IMR-90 (cell line): ENCODE measurements at regions not wholly inside any gene's neighbourhood (a gene's known extent, or its start where the extent isn't known, plus 50 kb on each side); places are given as distances from the start of the nearest gene placed in this dataset.

Experiments used
- ATAC-seq: fragments of 200-7000 bp; cut with Tn5 transposase; 2 replicates; pipeline ENCODE4 v1.9.1; 2020; ENCODE audit warnings: low read depth, mild to moderate bottlenecking, moderate library complexity
- BruUV-seq: library from RNA; stranded (reverse); fragments of 400-500 nt; replicated peaks from 2 replicates; lab custom pipeline; 2021; lab: Mats Ljungman, UMichigan
- CTCF ChIA-PET: fragments of 300-600 bp; formaldehyde crosslinking; extraction: SDS; loops from one replicate; lab custom pipeline; 2021; ENCODE audit warnings: antibody characterized with exemption; lab: Yijun Ruan, JAX
- POLR2A ChIA-PET: fragments of 300-600 bp; sonication (Branson Sonifier 250); formaldehyde crosslinking; loops from one replicate; lab custom pipeline; 2022; ENCODE audit warnings: antibody characterized with exemption; ENCODE audit not compliant: unreplicated experiment; lab: Charles Lee
- DNase-seq: peaks from one replicate; pipeline ENCODE4 v3.0.0; 2013
- H2AFZ ChIP-seq: replicated peaks from 2 replicates; pipeline ENCODE3; 2013; ENCODE audit warnings: low read length, mild to moderate bottlenecking; ENCODE audit not compliant: poor library complexity
- H2AK5ac ChIP-seq: 2 replicates; pipeline ENCODE4 v1.6.1; 2013; ENCODE audit warnings: low read depth, low read length, inconsistent platforms
- H2AK9ac ChIP-seq: replicated peaks from 2 replicates; pipeline ENCODE3; 2013; ENCODE audit warnings: mild to moderate bottlenecking, low read depth, low read length, moderate library complexity; ENCODE audit not compliant: poor library complexity
- H2BK120ac ChIP-seq: 2 replicates; pipeline ENCODE4 v1.6.1; 2013; ENCODE audit warnings: low read depth, low read length, inconsistent platforms
- H2BK15ac ChIP-seq: 3 replicates; pipeline ENCODE4 v1.6.1; 2013; ENCODE audit warnings: low read depth, low read length, inconsistent platforms
- H2BK20ac ChIP-seq: 2 replicates; pipeline ENCODE4 v1.6.1; 2013; ENCODE audit warnings: low read depth, mild to moderate bottlenecking, inconsistent platforms, low read length, moderate library complexity
- H2BK5ac ChIP-seq: 2 replicates; pipeline ENCODE4 v1.6.1; 2013; ENCODE audit warnings: mild to moderate bottlenecking, low read depth, low read length, inconsistent platforms; ENCODE audit not compliant: poor library complexity, severe bottlenecking
- H3K14ac ChIP-seq: replicated peaks from 2 replicates; pipeline ENCODE4 v1.6.1; 2013; ENCODE audit warnings: low read depth, low read length, inconsistent platforms
- H3K18ac ChIP-seq: 2 replicates; pipeline ENCODE4 v1.6.1; 2013; ENCODE audit warnings: low read depth, low read length, control low read depth
- H3K23ac ChIP-seq: 2 replicates; pipeline ENCODE4 v1.6.1; 2013; ENCODE audit warnings: low read depth, low read length, inconsistent platforms
- H3K27ac ChIP-seq: 2 replicates; pipeline ENCODE4 v1.5.1; 2013; ENCODE audit warnings: mild to moderate bottlenecking, control low read depth, low read length; ENCODE audit not compliant: insufficient read depth
- H3K27me3 ChIP-seq: 2 replicates; pipeline ENCODE4 v1.6.1; 2013; ENCODE audit warnings: low read length; ENCODE audit not compliant: control insufficient read depth, insufficient read depth
- H3K36me3 ChIP-seq: 2 replicates; pipeline ENCODE4 v1.6.1; 2013; ENCODE audit warnings: low read length, mixed read lengths; ENCODE audit not compliant: control insufficient read depth, insufficient read depth
- H3K4ac ChIP-seq: 2 replicates; pipeline ENCODE4 v1.6.1; 2013; ENCODE audit warnings: low read depth, low read length, inconsistent platforms
- H3K4me1 ChIP-seq: 2 replicates; pipeline ENCODE4 v1.6.1; 2013; ENCODE audit warnings: low read length, mixed read lengths; ENCODE audit not compliant: control insufficient read depth, insufficient read depth
- H3K4me2 ChIP-seq: 2 replicates; pipeline ENCODE4 v1.6.1; 2013; ENCODE audit warnings: low read depth, mild to moderate bottlenecking, control low read depth, low read length, moderate library complexity
- H3K4me3 ChIP-seq: 2 replicates; pipeline ENCODE4 v1.5.1; 2013; ENCODE audit warnings: low read depth, mild to moderate bottlenecking, control low read depth, low read length, moderate library complexity; ENCODE audit not compliant: insufficient read depth
- H3K56ac ChIP-seq: 2 replicates; pipeline ENCODE4 v1.6.1; 2013; ENCODE audit warnings: low read length, inconsistent platforms; ENCODE audit not compliant: insufficient read depth; ENCODE audit errors: extremely low read depth
- H3K79me1 ChIP-seq, 2 experiments: 2 replicates each; pipeline ENCODE4 v1.6.1; 2013; ENCODE audit warnings: low read length in 2 of 2, inconsistent platforms in 1 of 2, low read depth in 1 of 2
- H3K9ac ChIP-seq: 2 replicates; pipeline ENCODE4 v1.6.1; 2013; ENCODE audit warnings: low read depth, low read length, control low read depth
- H3K9me1 ChIP-seq: 2 replicates; pipeline ENCODE4 v1.6.1; 2013; ENCODE audit warnings: low read length, inconsistent platforms; ENCODE audit not compliant: insufficient read depth
- H3K9me3 ChIP-seq: 2 replicates; pipeline ENCODE4 v1.6.1; 2013; ENCODE audit warnings: low read length; ENCODE audit not compliant: control insufficient read depth, insufficient read depth
- H4K20me1 ChIP-seq: 2 replicates; pipeline ENCODE4 v1.6.1; 2013; ENCODE audit warnings: low read length, inconsistent platforms; ENCODE audit not compliant: insufficient read depth
- H4K5ac ChIP-seq: 2 replicates; pipeline ENCODE4 v1.6.1; 2013; ENCODE audit warnings: mild to moderate bottlenecking, low read depth, low read length, control low read depth
- H4K8ac ChIP-seq, 2 experiments: 2 replicates each; pipeline ENCODE4 v1.6.1; 2013; ENCODE audit warnings: low read depth in 2 of 2, low read length in 2 of 2, control low read depth in 1 of 2, inconsistent platforms in 1 of 2
- H4K91ac ChIP-seq: 2 replicates; pipeline ENCODE4 v1.6.1; 2013; ENCODE audit warnings: low read depth, low read length, inconsistent platforms; ENCODE audit not compliant: insufficient read depth
- BHLHE40 ChIP-seq: fragments of 150-350 bp; IDR thresholded peaks from 2 replicates; pipeline ENCODE4 v1.6.1; 2016; ENCODE audit warnings: mild to moderate bottlenecking, low read depth, low read length
- CEBPB ChIP-seq: IDR thresholded peaks from 2 replicates; pipeline ENCODE4 v1.6.1; 2012; ENCODE audit warnings: low read depth, low read length, improper control_type of control experiment
- CHD1 ChIP-seq: IDR thresholded peaks from 2 replicates; pipeline ENCODE4 v1.6.1; 2012; ENCODE audit warnings: low read depth, low read length, improper control_type of control experiment
- FOS ChIP-seq: fragments of 150-350 bp; IDR thresholded peaks from 2 replicates; pipeline ENCODE4 v1.6.1; 2016; ENCODE audit warnings: low read depth, low read length
- MAFK ChIP-seq: IDR thresholded peaks from 2 replicates; pipeline ENCODE4 v1.6.1; 2012; ENCODE audit warnings: low read depth, low read length, improper control_type of control experiment
- MXI1 ChIP-seq: IDR thresholded peaks from 2 replicates; pipeline ENCODE4 v1.6.1; 2012; ENCODE audit warnings: low read depth, mild to moderate bottlenecking, low read length, moderate library complexity, borderline replicate concordance
- POLR2A ChIP-seq: IDR thresholded peaks from 2 replicates; pipeline ENCODE4 v1.6.1; 2012; ENCODE audit warnings: mild to moderate bottlenecking, low read depth, low read length
- RAD21 ChIP-seq: IDR thresholded peaks from 2 replicates; pipeline ENCODE4 v1.6.1; 2012; ENCODE audit warnings: low read length, improper control_type of control experiment
- dilution Hi-C: fragments of 300-500 bp; cut with HindIII; formaldehyde crosslinking; loops from one replicate; pipeline ENCODE4 v1.14.3; 2018; ENCODE audit warnings: low sequenced_read_pairs; ENCODE audit not compliant: unreplicated experiment
- in situ Hi-C: fragments of 300-500 bp; cut with MboI; formaldehyde crosslinking; loops from 3 replicates; pipeline ENCODE4 v1.14.3; 2019; ENCODE audit warnings: low sequenced_read_pairs, inconsistent platforms, mixed read lengths
- intact Hi-C: fragments of 100-400 bp; cut with micrococcal nuclease; formaldehyde crosslinking; loops from 2 replicates; pipeline ENCODE4 v1.10.0; 2022
- TF ChIP-seq, protein P1 (sequence below): conservative IDR thresholded peaks from 2 replicates; pipeline ENCODE4 v1.5.1; 2012; ENCODE audit warnings: mild to moderate bottlenecking, low read depth, low read length, improper control_type of control experiment

DNA sequence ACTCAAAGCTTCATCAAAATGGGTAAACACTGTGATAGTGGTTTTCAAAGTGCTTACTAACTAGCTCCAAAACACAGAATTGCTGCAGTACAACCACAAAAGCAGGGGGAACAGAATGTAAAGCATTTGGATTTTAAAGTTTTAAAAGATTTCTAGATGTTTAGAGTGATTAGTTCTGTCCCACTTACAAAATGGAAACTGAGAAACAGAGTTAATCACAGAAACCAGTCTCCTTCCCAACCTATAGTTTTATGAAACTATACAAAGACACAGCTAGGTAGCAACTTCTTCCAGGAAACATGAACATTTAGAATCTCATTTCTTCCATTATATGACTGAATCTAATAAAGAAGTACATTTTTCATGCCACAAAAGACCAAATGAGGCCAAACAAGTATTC is 73.8 kb upstream of the HNRNPA3 start:
- DNase-seq (no peak), ATAC-seq (no peak)
- no peak overlapping the region for H3K23ac ChIP-seq
- H3K9ac ChIP-seq: no peak overlapping the region
- H3K18ac ChIP-seq: no peak overlapping the region
- H3K36me3 ChIP-seq: no peaks in the 10 kb centered on the region
- no peak overlapping the region for H3K56ac ChIP-seq
- intact Hi-C loops: no loop called here
- H4K8ac ChIP-seq: no peak overlapping the region
- no peaks in the 10 kb centered on the region for H3K9me1 ChIP-seq
- no peak overlapping the region for H4K91ac ChIP-seq
- no peak overlapping the region for H3K14ac ChIP-seq
- in situ Hi-C loops: no loop called here
- dilution Hi-C loops: no loop called here
- H3K9me3 ChIP-seq: no peaks in the 10 kb centered on the region
- no peak overlapping the region for H2AK5ac ChIP-seq
- no peak overlapping the region for H2BK20ac ChIP-seq
- no peak overlapping the region for H2BK15ac ChIP-seq
- H3K27ac ChIP-seq: no peak overlapping the region
- no peaks in the 10 kb centered on the region for H4K20me1 ChIP-seq
- TF ChIP-seq BHLHE40 (no peak), RAD21 (no peak), CEBPB (no peak), POLR2A (no peak), CHD1 (no peak), MXI1 (no peak), MAFK (no peak), FOS (no peak)
- TF ChIP-seq, protein P1, sequence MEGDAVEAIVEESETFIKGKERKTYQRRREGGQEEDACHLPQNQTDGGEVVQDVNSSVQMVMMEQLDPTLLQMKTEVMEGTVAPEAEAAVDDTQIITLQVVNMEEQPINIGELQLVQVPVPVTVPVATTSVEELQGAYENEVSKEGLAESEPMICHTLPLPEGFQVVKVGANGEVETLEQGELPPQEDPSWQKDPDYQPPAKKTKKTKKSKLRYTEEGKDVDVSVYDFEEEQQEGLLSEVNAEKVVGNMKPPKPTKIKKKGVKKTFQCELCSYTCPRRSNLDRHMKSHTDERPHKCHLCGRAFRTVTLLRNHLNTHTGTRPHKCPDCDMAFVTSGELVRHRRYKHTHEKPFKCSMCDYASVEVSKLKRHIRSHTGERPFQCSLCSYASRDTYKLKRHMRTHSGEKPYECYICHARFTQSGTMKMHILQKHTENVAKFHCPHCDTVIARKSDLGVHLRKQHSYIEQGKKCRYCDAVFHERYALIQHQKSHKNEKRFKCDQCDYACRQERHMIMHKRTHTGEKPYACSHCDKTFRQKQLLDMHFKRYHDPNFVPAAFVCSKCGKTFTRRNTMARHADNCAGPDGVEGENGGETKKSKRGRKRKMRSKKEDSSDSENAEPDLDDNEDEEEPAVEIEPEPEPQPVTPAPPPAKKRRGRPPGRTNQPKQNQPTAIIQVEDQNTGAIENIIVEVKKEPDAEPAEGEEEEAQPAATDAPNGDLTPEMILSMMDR: no peak
- BruUV-seq: no TSS peak
- POLR2A ChIA-PET: no interaction called here
- H3K4me1 ChIP-seq: no peaks in the 10 kb centered on the region
- H3K4me2 ChIP-seq: no peak overlapping the region
- H2AFZ ChIP-seq: no peak overlapping the region
- no peak overlapping the region for H4K5ac ChIP-seq
- no peak overlapping the region for H2AK9ac ChIP-seq
- H3K27me3 ChIP-seq: peaks cover 2% of the 10 kb centered on the region; the same call in 1 of the 2 replicates
- CTCF ChIA-PET: interaction anchor here (1.5 kb wide), 1 partner anchor 10 kb away, joined by 6 read pairs; no protein-coding TSS in a partner anchor
- no peak overlapping the region for H3K4me3 ChIP-seq
- H3K79me1 ChIP-seq: no peaks in the 10 kb centered on the region
- H2BK5ac ChIP-seq: no peak overlapping the region
- H3K4ac ChIP-seq: no peak overlapping the region
- no peak overlapping the region for H2BK120ac ChIP-seq
